HG03135 (cell line): ENCODE measurements at regions not wholly inside any gene's neighbourhood (a gene's known extent, or its start where the extent isn't known, plus 50 kb on each side); places are given as distances from the start of the nearest gene placed in this dataset.

Experiments used
- ATAC-seq: cut with Tn5 transposase; IDR thresholded peaks from one replicate; pipeline ENCODE4 v1.9.1; 2021; ENCODE audit warnings: mild to moderate bottlenecking, moderate library complexity; ENCODE audit not compliant: unreplicated experiment

DNA sequence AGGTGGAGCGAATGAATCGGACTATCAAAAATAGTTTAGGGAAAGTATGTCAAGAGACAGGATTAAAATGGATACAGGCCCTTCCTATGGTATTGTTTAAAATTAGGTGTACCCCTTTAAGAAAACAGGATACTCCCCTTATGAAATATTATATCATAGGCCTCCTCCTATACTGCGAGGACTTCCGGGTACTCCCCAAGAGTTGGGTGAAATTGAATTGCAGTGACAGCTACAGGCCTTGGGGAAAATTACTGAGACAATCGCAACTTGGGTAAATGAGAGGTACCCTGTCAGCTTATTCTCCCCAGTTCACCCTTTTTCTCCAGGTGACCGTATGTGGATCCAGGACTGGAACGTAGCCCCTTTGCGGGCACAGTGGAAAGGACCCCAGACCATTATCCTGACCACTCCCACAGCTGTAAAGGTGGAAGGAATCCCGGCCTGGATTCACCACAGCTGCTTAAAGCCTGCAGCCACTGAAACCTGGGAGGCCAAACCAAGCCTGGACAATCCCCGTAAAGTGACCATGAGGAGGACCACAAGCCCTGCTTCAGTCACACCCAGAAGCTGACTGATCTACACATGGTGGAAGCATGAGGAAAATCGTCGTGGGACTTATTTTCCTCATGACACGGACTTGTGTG, 1138.1 kb downstream of the ARAP2 start:
- ATAC-seq, result no peak

- ATAC-seq, result no peak
Measured at GRCh38 chr4:35124106-35124505, 1120.2 kb downstream of the ARAP2 start.

- no peak for ATAC-seq
Measured at GRCh38 chr4:35125995-35126712, 1118.2 kb downstream of the ARAP2 start.

GRCh38 chr4:35138449-35138848, 1105.9 kb downstream of the ARAP2 start:
- no peak for ATAC-seq

DNA sequence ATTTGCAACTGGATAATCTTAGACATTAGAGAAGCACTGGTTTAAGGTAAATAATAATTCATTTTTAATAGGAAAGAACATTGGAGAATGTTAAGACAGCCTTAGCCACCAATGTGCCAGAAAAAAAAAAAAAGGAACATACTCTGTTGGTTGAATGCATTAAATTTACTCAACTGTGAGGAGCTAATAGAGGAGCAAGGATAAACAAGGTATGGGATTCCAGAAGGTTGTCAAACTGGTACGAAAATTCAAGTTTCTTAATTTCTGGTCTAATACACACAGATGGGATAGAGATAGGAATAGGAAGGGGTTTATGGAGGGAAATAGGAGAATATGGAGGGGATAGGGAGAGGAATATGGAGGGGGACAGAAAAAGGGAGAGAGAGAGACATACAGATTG, 1096.6 kb downstream of the ARAP2 start:
- ATAC-seq, result no peak

- ATAC-seq, result no peak
Measured at GRCh38 chr4:35151816-35152572, 1092.3 kb downstream of the ARAP2 start.

- ATAC-seq, result no peak
Measured at GRCh38 chr4:35163168-35163567, 1081.1 kb downstream of the ARAP2 start.

GRCh38 chr4:35164063-35164462, 1080.3 kb downstream of the ARAP2 start:
- ATAC-seq, result no peak

GRCh38 chr4:35166466-35166865, 1077.8 kb downstream of the ARAP2 start:
- no peak for ATAC-seq

GRCh38 chr4:35167385-35167784, 1076.9 kb downstream of the ARAP2 start:
- ATAC-seq, result no peak

DNA sequence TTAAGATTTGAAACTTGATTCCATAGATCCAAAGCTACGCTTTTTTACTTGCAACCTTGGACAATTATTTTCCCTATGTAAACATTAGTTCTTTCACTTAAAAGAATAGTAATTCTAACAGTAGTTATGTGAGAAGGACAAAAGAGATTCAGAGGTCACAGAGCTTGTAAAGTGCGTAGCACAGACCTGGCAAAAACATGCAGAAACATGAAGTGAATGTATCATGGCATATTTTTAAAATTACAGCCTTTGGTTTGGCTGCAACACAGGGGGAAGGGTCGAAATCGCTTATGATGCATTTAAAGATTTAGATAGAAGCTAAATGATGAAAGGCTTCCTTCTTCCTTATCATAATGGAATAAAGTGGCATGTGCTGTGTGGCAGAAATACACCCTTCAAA, 1068.8 kb downstream of the ARAP2 start:
- no peak for ATAC-seq

- no peak for ATAC-seq
Measured at GRCh38 chr4:35175894-35176293, 1068.4 kb downstream of the ARAP2 start.

GRCh38 chr4:35182451-35182850, 1061.9 kb downstream of the ARAP2 start:
- no peak for ATAC-seq

DNA sequence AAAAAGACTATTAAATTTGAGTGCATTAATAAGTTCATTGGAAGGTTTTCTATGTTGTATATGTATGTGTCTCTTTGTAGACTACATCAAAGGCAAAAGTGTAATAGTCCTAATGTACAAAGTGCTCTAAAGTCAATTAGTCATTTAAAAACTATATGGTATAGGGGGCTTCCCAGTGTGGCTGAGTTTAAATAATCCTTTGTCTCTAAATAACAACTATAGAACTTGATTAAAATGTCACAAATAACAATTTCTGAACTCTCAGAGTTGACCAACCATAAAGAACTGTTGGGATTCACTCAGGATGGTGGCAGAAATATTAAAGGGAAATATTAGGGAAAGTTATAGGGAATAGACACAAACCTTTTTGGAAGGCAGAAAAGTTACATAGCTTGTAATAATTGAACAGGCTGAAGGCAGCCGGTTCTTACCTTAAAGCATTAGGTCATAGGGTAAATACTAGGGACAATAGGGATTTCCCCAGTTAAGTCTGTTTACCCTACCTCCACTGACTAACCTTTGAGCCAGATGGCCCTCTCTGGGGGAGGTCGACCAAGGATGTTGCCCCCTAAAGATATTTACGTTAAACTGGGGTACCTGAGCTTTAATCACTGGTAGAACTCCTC, 1054.2 kb downstream of the ARAP2 start:
- ATAC-seq, result no peak

DNA sequence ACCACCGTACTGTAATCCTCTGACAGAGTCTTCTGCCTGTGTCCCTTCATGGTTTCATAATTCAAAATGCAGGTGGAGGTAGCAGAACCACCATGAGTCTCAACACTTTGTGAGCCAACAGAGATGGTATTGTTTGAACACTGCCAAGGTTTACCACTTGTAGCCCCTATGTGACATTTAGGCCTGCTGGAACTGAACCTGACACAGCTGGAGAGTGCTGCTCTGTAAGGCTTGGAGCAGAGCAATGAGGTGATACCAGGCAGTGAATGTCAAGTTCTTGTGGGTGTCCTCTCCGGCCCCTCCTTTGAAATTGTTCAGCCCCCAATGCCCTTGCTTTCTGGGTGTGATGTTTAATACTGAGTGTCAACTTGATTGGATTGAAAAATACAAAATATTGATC, 1042.9 kb downstream of the ARAP2 start:
- ATAC-seq, result no peak

- ATAC-seq, result no peak
Measured at GRCh38 chr4:35216636-35217035, 1027.7 kb downstream of the ARAP2 start.

DNA sequence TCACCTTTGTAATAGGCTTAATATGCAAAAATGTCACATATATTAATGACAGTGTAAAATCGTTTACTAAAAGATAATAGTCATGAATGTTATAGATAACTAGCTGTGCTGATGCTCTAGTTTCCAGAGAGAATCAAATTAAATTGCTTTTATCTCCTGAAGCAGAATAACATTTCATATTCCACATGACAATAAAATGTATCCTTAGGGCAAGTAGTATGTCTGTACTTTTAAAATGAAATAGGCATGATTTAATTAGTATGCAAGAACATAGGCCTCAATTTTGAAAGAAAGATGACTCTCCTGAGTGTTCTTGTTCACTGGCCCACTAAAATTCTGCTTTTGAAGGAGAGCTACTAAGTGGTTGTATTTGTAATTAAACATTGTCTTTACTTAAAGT, 1027.0 kb downstream of the ARAP2 start:
- no peak for ATAC-seq

DNA sequence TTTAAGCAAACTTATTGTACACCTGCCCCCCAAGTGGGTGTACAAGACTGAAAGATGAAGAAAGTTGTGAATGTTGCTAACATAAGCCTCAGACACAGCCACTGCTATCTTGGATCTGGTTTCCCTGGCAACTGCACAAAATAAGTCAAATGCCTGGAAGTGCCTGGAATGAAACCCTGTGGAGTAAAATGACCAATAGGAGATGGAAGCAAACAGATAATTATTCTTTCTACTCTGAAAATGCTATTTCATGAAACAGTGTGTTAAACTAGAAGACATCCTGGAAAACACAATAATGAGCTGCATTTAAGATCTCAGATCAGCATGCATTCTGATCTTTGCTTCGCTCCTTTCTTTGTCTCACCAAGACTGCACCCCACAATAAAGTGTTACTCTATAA, 1016.0 kb downstream of the ARAP2 start:
- no peak for ATAC-seq

GRCh38 chr4:35229021-35229420, 1015.3 kb downstream of the ARAP2 start:
- ATAC-seq, result no peak

- no peak for ATAC-seq
Measured at GRCh38 chr4:35237924-35238323, 1006.4 kb downstream of the ARAP2 start.

- ATAC-seq, result no peak
Measured at GRCh38 chr4:35238793-35239192, 1005.5 kb downstream of the ARAP2 start.

DNA sequence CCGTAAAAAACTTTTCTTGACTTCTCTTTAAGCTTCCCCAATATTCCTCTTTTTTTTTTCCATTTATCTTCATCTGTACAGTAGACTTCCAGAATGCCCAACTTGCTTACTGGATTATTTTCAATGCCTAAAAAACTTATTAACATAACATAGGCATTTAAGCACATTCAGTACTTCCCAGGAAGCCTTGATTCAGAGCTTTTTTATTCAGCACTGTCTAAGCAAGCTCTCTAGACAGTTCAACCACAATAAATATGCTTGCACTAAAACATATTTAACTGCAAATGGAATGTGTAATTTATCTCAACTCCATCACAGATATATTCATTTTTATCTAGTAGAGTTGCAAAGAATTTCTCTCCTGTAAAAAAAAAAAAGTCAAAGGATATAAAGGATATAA, 997.8 kb downstream of the ARAP2 start:
- no peak for ATAC-seq
